WERI-Rb-1 (cell line): ENCODE measurements at regions not wholly inside any gene's neighbourhood (a gene's known extent, or its start where the extent isn't known, plus 50 kb on each side); places are given as distances from the start of the nearest gene placed in this dataset.

Source experiments
- DNase-seq: peaks from one replicate; pipeline ENCODE4 v3.0.0-alpha.2; 2020
- H3K27ac ChIP-seq: fragments of 250-450 bp; sonication (Bioruptor Pico); 2 replicates; pipeline ENCODE4 v1.5.1; 2020; ENCODE audit warnings: mild to moderate bottlenecking, moderate library complexity
- H3K27me3 ChIP-seq: fragments of 250-450 bp; sonication (Bioruptor Pico); 2 replicates; pipeline ENCODE4 v1.5.1; 2021; ENCODE audit warnings: mild to moderate bottlenecking, low read depth, moderate library complexity; ENCODE audit not compliant: insufficient read depth, severe bottlenecking
- H3K36me3 ChIP-seq: fragments of 250-450 bp; sonication (Bioruptor Pico); 2 replicates; pipeline ENCODE4 v1.5.1; 2020; ENCODE audit warnings: mild to moderate bottlenecking, moderate library complexity
- H3K4me3 ChIP-seq: 2 replicates; pipeline ENCODE4 v1.5.1; 2011; ENCODE audit warnings: low read depth, mild to moderate bottlenecking, control low read depth, low read length
- H3K9me3 ChIP-seq: fragments of 250-450 bp; sonication (Bioruptor Pico); 2 replicates; pipeline ENCODE4 v1.5.1; 2021; ENCODE audit warnings: mild to moderate bottlenecking, moderate library complexity; ENCODE audit not compliant: severe bottlenecking
- CTCF ChIP-seq: IDR thresholded peaks from 2 replicates; pipeline ENCODE4 v1.5.1; 2011; ENCODE audit warnings: low read depth, mild to moderate bottlenecking, control low read depth, inconsistent platforms, low read length

GRCh38 chr4:141501395-141501794, 135.0 kb upstream of the IL15 start:
- Histone ChIP-seq H3K4me3 (no peak overlapping the region), H3K27me3 (no peaks in the 10 kb centered on the region), H3K27ac (no peak overlapping the region), H3K9me3 (no peaks in the 10 kb centered on the region), H3K36me3 (no peaks in the 10 kb centered on the region)
- no peak for DNase-seq
- TF ChIP-seq CTCF: no peak

- DNase-seq: no peak
- Histone ChIP-seq H3K27ac (no peak overlapping the region), H3K36me3 (no peaks in the 10 kb centered on the region), H3K9me3 (no peaks in the 10 kb centered on the region), H3K27me3 (no peaks in the 10 kb centered on the region), H3K4me3 (no peak overlapping the region)
- TF ChIP-seq CTCF: no peak
Measured at GRCh38 chr4:141501931-141502330, 134.5 kb upstream of the IL15 start.

- no peaks in the 10 kb centered on the region for H3K27me3 ChIP-seq
- no peak for TF ChIP-seq CTCF
- H3K9me3 ChIP-seq: no peaks in the 10 kb centered on the region
- no peak overlapping the region for H3K4me3 ChIP-seq
- H3K36me3 ChIP-seq: no peaks in the 10 kb centered on the region
- DNase-seq: no peak
- H3K27ac ChIP-seq: no peak overlapping the region
Measured at GRCh38 chr4:141502755-141503154, 133.6 kb upstream of the IL15 start.

- no peaks in the 10 kb centered on the region for H3K36me3 ChIP-seq
- H3K9me3 ChIP-seq: no peaks in the 10 kb centered on the region
- no peak for TF ChIP-seq CTCF
- no peaks in the 10 kb centered on the region for H3K27me3 ChIP-seq
- no peak overlapping the region for H3K27ac ChIP-seq
- H3K4me3 ChIP-seq: no peak overlapping the region
- DNase-seq: no peak
Measured at GRCh38 chr4:141503260-141503659, 133.1 kb upstream of the IL15 start.

- no peaks in the 10 kb centered on the region for H3K36me3 ChIP-seq
- no peak for TF ChIP-seq CTCF
- no peak for DNase-seq
- no peak overlapping the region for H3K27ac ChIP-seq
- no peak overlapping the region for H3K4me3 ChIP-seq
- no peaks in the 10 kb centered on the region for H3K27me3 ChIP-seq
- peaks cover 5% of the 10 kb centered on the region for H3K9me3 ChIP-seq
Measured at GRCh38 chr4:141511055-141511454, 125.3 kb upstream of the IL15 start.

GRCh38 chr4:141513866-141514265, 122.5 kb upstream of the IL15 start:
- no peak for DNase-seq
- no peak for TF ChIP-seq CTCF
- H3K9me3 ChIP-seq: peaks cover 5% of the 10 kb centered on the region
- H3K27ac ChIP-seq: no peak overlapping the region
- no peaks in the 10 kb centered on the region for H3K36me3 ChIP-seq
- H3K4me3 ChIP-seq: no peak overlapping the region
- H3K27me3 ChIP-seq: no peaks in the 10 kb centered on the region
